H1 (cell line): ENCODE measurements at regions not wholly inside any gene's neighbourhood (a gene's known extent, or its start where the extent isn't known, plus 50 kb on each side); places are given as distances from the start of the nearest gene placed in this dataset.

Experiments
- CTCF ChIA-PET: fragments of 300-600 bp; sonication (Branson Sonifier 250); formaldehyde crosslinking; loops from one replicate; lab custom pipeline; 2021; ENCODE audit not compliant: partially characterized antibody; lab: Charles Lee
- POLR2A ChIA-PET: fragments of 300-600 bp; sonication (Branson Sonifier 250); formaldehyde crosslinking; loops from one replicate; lab custom pipeline; 2021; ENCODE audit warnings: inconsistent platforms; ENCODE audit not compliant: partially characterized antibody; lab: Charles Lee
- DNase-seq, 2 experiments: peaks; one replicate each; pipeline versions ENCODE4 v3.0.0 to v3.0.0-alpha.2; 2010 to 2022; ENCODE audit warnings: low spot score in 2 of 2, low read depth in 1 of 2, mixed read lengths in 1 of 2
- FAIRE-seq: peaks from 2 replicates; lab custom pipeline; 2011; peaks lifted over from hg19 to GRCh38; lab: Jason Lieb, UNC
- H2AFZ ChIP-seq: 2 replicates; pipeline ENCODE4 v1.8.1; 2012; ENCODE audit warnings: low read length, inconsistent platforms
- H2AK5ac ChIP-seq: 2 replicates; pipeline ENCODE4 v1.6.1; 2013; ENCODE audit warnings: low read depth, low read length
- H2BK120ac ChIP-seq: replicated peaks from 2 replicates; pipeline ENCODE3; 2013; ENCODE audit warnings: low read depth, low read length, inconsistent platforms
- H2BK12ac ChIP-seq: 2 replicates; pipeline ENCODE4 v1.6.1; 2013; ENCODE audit warnings: low read depth, low read length
- H2BK15ac ChIP-seq: 2 replicates; pipeline ENCODE4 v1.6.1; 2013; ENCODE audit warnings: low read length
- H2BK20ac ChIP-seq: 2 replicates; pipeline ENCODE4 v1.6.1; 2013; ENCODE audit warnings: low read length
- H2BK5ac ChIP-seq: 2 replicates; pipeline ENCODE4 v1.6.1; 2013; ENCODE audit warnings: low read depth, low read length
- H3K14ac ChIP-seq: 2 replicates; pipeline ENCODE4 v1.6.1; 2013; ENCODE audit warnings: inconsistent platforms; ENCODE audit not compliant: insufficient read length
- H3K18ac ChIP-seq: 2 replicates; pipeline ENCODE4 v1.6.1; 2013; ENCODE audit warnings: low read length; ENCODE audit errors: extremely low read depth
- H3K23ac ChIP-seq: 2 replicates; pipeline ENCODE4 v1.6.1; 2013; ENCODE audit warnings: inconsistent platforms; ENCODE audit not compliant: insufficient read length
- H3K23me2 ChIP-seq: 2 replicates; pipeline ENCODE4 v1.6.1; 2013; ENCODE audit warnings: low read depth, low read length
- H3K27ac ChIP-seq: 2 replicates; pipeline ENCODE4 v1.6.1; 2011; ENCODE audit warnings: low read depth, low read length, inconsistent platforms
- H3K27me3 ChIP-seq, 4 experiments: replicated peaks in 1 of 4; 1 replicate in 1 of 4; 2 replicates in 3 of 4; pipeline versions ENCODE4 v1.6.1 to v1.8.1; 2011 to 2013; ENCODE audit warnings: low read length in 3 of 4, mild to moderate bottlenecking in 3 of 4, inconsistent platforms in 2 of 4, mixed read lengths in 2 of 4, moderate library complexity in 1 of 4; ENCODE audit not compliant: control insufficient read depth in 3 of 4, insufficient read depth in 3 of 4; ENCODE audit errors: extremely low read depth in 1 of 4
- H3K36me3 ChIP-seq, 4 experiments: 2 replicates each; pipeline versions ENCODE4 v1.6.1 to v1.8.1; 2011 to 2013; ENCODE audit warnings: mild to moderate bottlenecking in 4 of 4, low read length in 3 of 4, moderate library complexity in 2 of 4, control low read depth in 1 of 4, inconsistent platforms in 1 of 4; ENCODE audit not compliant: insufficient read depth in 4 of 4, control insufficient read depth in 2 of 4
- H3K4ac ChIP-seq: replicated peaks from 2 replicates; pipeline ENCODE3; 2013; ENCODE audit warnings: low read length, low read depth, mixed read lengths, inconsistent platforms; ENCODE audit not compliant: insufficient read length
- H3K4me1 ChIP-seq, 4 experiments: replicated peaks in 1 of 4; 1 replicate in 1 of 4; 2 replicates in 3 of 4; pipeline versions ENCODE4 v1.6.1 to v1.8.1; 2011 to 2013; ENCODE audit warnings: low read length in 3 of 4, inconsistent platforms in 2 of 4, mixed read lengths in 1 of 4; ENCODE audit not compliant: insufficient read depth in 4 of 4, control insufficient read depth in 3 of 4
- H3K4me2 ChIP-seq, 2 experiments: 2 replicates each; pipeline versions ENCODE4 v1.6.1 to v1.8.1; 2011 to 2013; ENCODE audit warnings: low read depth in 2 of 2, low read length in 2 of 2, control low read depth in 1 of 2, inconsistent platforms in 1 of 2, mild to moderate bottlenecking in 1 of 2; ENCODE audit not compliant: insufficient read depth in 1 of 2
- H3K4me3 ChIP-seq, 4 experiments: fragments of 200-600, 300-600 bp in 1 of 4; sonication (generic), shearing (Covaris generic), sonication (Bioruptor Twin) in 1 of 4; 2 replicates each; pipeline versions ENCODE4 v1.5.1 to v1.8.1; 2011 to 2016; ENCODE audit warnings: low read length in 4 of 4, low read depth in 3 of 4, control low read depth in 2 of 4, inconsistent platforms in 2 of 4, mild to moderate bottlenecking in 2 of 4, mixed read lengths in 1 of 4, moderate library complexity in 1 of 4; ENCODE audit not compliant: insufficient read depth in 2 of 4; ENCODE audit errors: extremely low read depth in 1 of 4
- H3K56ac ChIP-seq: replicated peaks from 2 replicates; pipeline ENCODE3; 2013; ENCODE audit warnings: low read depth, mild to moderate bottlenecking, mixed read lengths, low read length, inconsistent platforms; ENCODE audit not compliant: insufficient read length
- H3K79me1 ChIP-seq: 2 replicates; pipeline ENCODE4 v1.6.1; 2013; ENCODE audit warnings: low read depth, low read length, control low read depth
- H3K79me2 ChIP-seq, 2 experiments: 2 replicates each; pipeline versions ENCODE4 v1.6.1 to v1.8.1; 2012 to 2013; ENCODE audit warnings: low read length in 2 of 2, mild to moderate bottlenecking in 2 of 2, inconsistent platforms in 1 of 2; ENCODE audit not compliant: insufficient read depth in 2 of 2, control insufficient read depth in 1 of 2
- H3K9ac ChIP-seq, 4 experiments: replicated peaks in 1 of 4; 1 replicate in 1 of 4; 2 replicates in 3 of 4; pipeline versions ENCODE4 v1.6.1 to v1.8.1; 2011 to 2013; ENCODE audit warnings: low read depth in 3 of 4, low read length in 3 of 4, control low read depth in 2 of 4, mild to moderate bottlenecking in 2 of 4, moderate library complexity in 2 of 4, inconsistent platforms in 1 of 4; ENCODE audit errors: extremely low read depth in 1 of 4
- H3K9me3 ChIP-seq, 2 experiments: 2 replicates each; pipeline versions ENCODE4 v1.6.1 to v1.8.1; 2012 to 2013; ENCODE audit warnings: mild to moderate bottlenecking in 2 of 2, moderate library complexity in 2 of 2, control low read depth in 1 of 2, inconsistent platforms in 1 of 2, low read depth in 1 of 2, low read length in 1 of 2, mixed read lengths in 1 of 2; ENCODE audit not compliant: insufficient read depth in 2 of 2
- H4K20me1 ChIP-seq, 2 experiments: replicated peaks in 1 of 2; 2 replicates each; pipeline versions ENCODE3 to v1.8.1; 2011 to 2013; ENCODE audit warnings: inconsistent platforms in 2 of 2, low read length in 2 of 2, mild to moderate bottlenecking in 1 of 2; ENCODE audit not compliant: insufficient read depth in 2 of 2, control insufficient read depth in 1 of 2
- H4K5ac ChIP-seq: 2 replicates; pipeline ENCODE4 v1.6.1; 2013; ENCODE audit warnings: low read length, low read depth, mixed read lengths, inconsistent platforms; ENCODE audit not compliant: insufficient read length
- H4K8ac ChIP-seq: 2 replicates; pipeline ENCODE4 v1.8.0; 2013; ENCODE audit warnings: mild to moderate bottlenecking, moderate library complexity, low read length, inconsistent platforms; ENCODE audit not compliant: insufficient read depth; ENCODE audit errors: extremely low read depth
- H4K91ac ChIP-seq: replicated peaks from 2 replicates; pipeline ENCODE3; 2013; ENCODE audit warnings: low read length, mixed read lengths, inconsistent platforms; ENCODE audit not compliant: insufficient read length
- E2F6 ChIP-seq: IDR thresholded peaks from 2 replicates; pipeline ENCODE4 v1.6.1; 2012; ENCODE audit warnings: inconsistent platforms
- JUN ChIP-seq: IDR thresholded peaks from 2 replicates; pipeline ENCODE4 v1.6.1; 2011; ENCODE audit warnings: low read depth, mild to moderate bottlenecking, improper control_type of control experiment, low read length
- RAD21 ChIP-seq, 2 experiments: IDR thresholded peaks in 1 of 2; conservative IDR thresholded peaks in 1 of 2; 2 replicates each; pipeline ENCODE4 v1.6.1; 2011; ENCODE audit warnings: low read depth in 2 of 2, low read length in 2 of 2, improper control_type of control experiment in 1 of 2, inconsistent platforms in 1 of 2, mild to moderate bottlenecking in 1 of 2, moderate library complexity in 1 of 2
- SP4 ChIP-seq: IDR thresholded peaks from 2 replicates; pipeline ENCODE4 v1.6.1; 2012; ENCODE audit warnings: low read length, inconsistent platforms
- TAF7 ChIP-seq: optimal IDR thresholded peaks from 2 replicates; pipeline ENCODE3; 2011; ENCODE audit warnings: low read depth, mild to moderate bottlenecking, inconsistent platforms, low read length, moderate library complexity, borderline replicate concordance
- WGBS, 2 experiments: shearing (Covaris generic) in 1 of 2; methylation state at CpG; one replicate each; pipeline versions ENCODE4 v1.1.6 to v1.1.7; 2013 to 2015; ENCODE audit warnings: low lambda C conversion rate in 2 of 2, mixed read lengths in 2 of 2, inconsistent platforms in 1 of 2, low coverage in 1 of 2, missing lambda C conversion rate in 1 of 2; ENCODE audit not compliant: insufficient replicate concordance in 2 of 2, insufficient coverage in 1 of 2, insufficient read length in 1 of 2; ENCODE audit errors: extremely low coverage in 1 of 2, missing lambda C conversion rate in 1 of 2; 5-methylcytosine and 5-hydroxymethylcytosine counted together

GRCh38 chr6:82735790-82736189 is 329.9 kb downstream of the UBE3D start:
- no peak overlapping the region for H3K18ac ChIP-seq
- H3K23ac ChIP-seq: no peak overlapping the region
- no peak overlapping the region for H3K4ac ChIP-seq
- H3K27me3 ChIP-seq: no peaks in the 10 kb centered on the region
- H3K9me3 ChIP-seq: no peaks in the 10 kb centered on the region
- POLR2A ChIA-PET: no interaction called here
- H3K4me3 ChIP-seq: no peak overlapping the region
- no peak overlapping the region for H2BK20ac ChIP-seq
- H2BK120ac ChIP-seq: no peak overlapping the region
- H2BK12ac ChIP-seq: no peak overlapping the region
- H3K4me2 ChIP-seq: no peak overlapping the region
- no peaks in the 10 kb centered on the region for H3K79me1 ChIP-seq
- H3K36me3 ChIP-seq: no peaks in the 10 kb centered on the region
- H3K9ac ChIP-seq: no peak overlapping the region
- H4K5ac ChIP-seq: no peak overlapping the region
- no peak for DNase-seq
- H2AK5ac ChIP-seq: no peak overlapping the region
- no peaks in the 10 kb centered on the region for H4K20me1 ChIP-seq
- TF ChIP-seq E2F6 (no peak), JUN (no peak), TAF7 (no peak), RAD21 (IDR thresholded peaks at IDR 0.05 in 1 of 2, conservative IDR thresholded peaks at IDR 0.05 in 1 of 2; ENCODE audit: low read depth in 2 of 2, low read length in 2 of 2) (no peak), SP4 (no peak)
- H3K27ac ChIP-seq: no peak overlapping the region
- no peaks in the 10 kb centered on the region for H3K79me2 ChIP-seq
- CTCF ChIA-PET: interaction anchor here (1.6 kb wide), 1 partner anchor 23 kb away, joined by 6 read pairs; no protein-coding TSS in a partner anchor
- no peak overlapping the region for H4K8ac ChIP-seq
- H4K91ac ChIP-seq: no peak overlapping the region
- no peak overlapping the region for H2BK15ac ChIP-seq
- no peaks in the 10 kb centered on the region for H3K23me2 ChIP-seq
- FAIRE-seq: no peak
- H3K14ac ChIP-seq: no peak overlapping the region
- 92% methylated on average over 4 of the region's 4 CpGs; no CpG with 5 or more reads in 1 of the 2 experiments for WGBS, 2 experiments
- peaks cover 0 to 7% (median 3%) of the 10 kb centered on the region in 4 experiments; a peak in 4 of 7 replicates for H3K4me1 ChIP-seq
- 0 out of 2 replicates have a peak overlapping the region, but pooled peaks have one; percentile 19 for H2AFZ ChIP-seq
- H2BK5ac ChIP-seq: no peak overlapping the region
- no peak overlapping the region for H3K56ac ChIP-seq
